Keratinocyte (primary cell): ENCODE measurements at regions not wholly inside any gene's neighbourhood (a gene's known extent, or its start where the extent isn't known, plus 50 kb on each side); places are given as distances from the start of the nearest gene placed in this dataset.

Experiments used
- DNase-seq: peaks from one replicate; pipeline ENCODE4 v3.0.0-alpha.2; 2011; ENCODE audit warnings: low read depth, missing footprints, low spot score
- FAIRE-seq: peaks from 2 replicates; lab custom pipeline; 2011; peaks lifted over from hg19 to GRCh38; lab: Jason Lieb, UNC
- H2AFZ ChIP-seq: 2 replicates; pipeline ENCODE4 v1.6.0; 2012; ENCODE audit warnings: low read length, control low read depth, inconsistent platforms; ENCODE audit not compliant: control insufficient read depth
- H3K27ac ChIP-seq: 2 replicates; pipeline ENCODE4 v1.5.1; 2011; ENCODE audit warnings: low read length; ENCODE audit not compliant: control insufficient read depth, insufficient read depth
- H3K27me3 ChIP-seq: 3 replicates; pipeline ENCODE4 v1.6.0; 2011; ENCODE audit warnings: low read length; ENCODE audit not compliant: control insufficient read depth, insufficient read depth; ENCODE audit errors: extremely low read depth
- H3K36me3 ChIP-seq, 2 experiments: 2 replicates in 1 of 2; 3 replicates in 1 of 2; pipeline ENCODE4 v1.5.1; 2011; ENCODE audit warnings: low read length in 2 of 2, mild to moderate bottlenecking in 1 of 2; ENCODE audit not compliant: control insufficient read depth in 2 of 2, insufficient read depth in 2 of 2; ENCODE audit errors: extremely low read depth in 1 of 2
- H3K4me1 ChIP-seq: 3 replicates; pipeline ENCODE4 v1.5.1; 2011; ENCODE audit warnings: low read length; ENCODE audit not compliant: control insufficient read depth, insufficient read depth; ENCODE audit errors: extremely low read depth
- H3K4me2 ChIP-seq: 3 replicates; pipeline ENCODE4 v1.6.0; 2011; ENCODE audit warnings: low read depth, low read length; ENCODE audit not compliant: control insufficient read depth, insufficient read depth; ENCODE audit errors: extremely low read depth
- H3K4me3 ChIP-seq, 3 experiments: fragments of 200-600 bp in 1 of 3; sonication (generic) in 1 of 3; 2 replicates in 2 of 3; 3 replicates in 1 of 3; pipeline ENCODE4 v1.5.1; 2011 to 2016; ENCODE audit warnings: low read length in 3 of 3, mild to moderate bottlenecking in 3 of 3, control low read depth in 2 of 3, inconsistent platforms in 1 of 3, low read depth in 1 of 3, mixed read lengths in 1 of 3, mixed run types in 1 of 3, moderate library complexity in 1 of 3; ENCODE audit not compliant: control insufficient read depth in 2 of 3, insufficient read depth in 2 of 3; ENCODE audit errors: extremely low read depth in 1 of 3
- H3K79me2 ChIP-seq: 2 replicates; pipeline ENCODE4 v1.6.0; 2012; ENCODE audit warnings: low read length; ENCODE audit not compliant: control insufficient read depth, insufficient read depth
- H3K9ac ChIP-seq: 3 replicates; pipeline ENCODE4 v1.6.0; 2011; ENCODE audit warnings: low read length; ENCODE audit not compliant: control insufficient read depth, insufficient read depth; ENCODE audit errors: extremely low read depth
- H3K9me1 ChIP-seq: 3 replicates; pipeline ENCODE4 v1.6.0; 2011; ENCODE audit warnings: low read length; ENCODE audit not compliant: control insufficient read depth, insufficient read depth; ENCODE audit errors: extremely low read depth
- H3K9me3 ChIP-seq: 2 replicates; pipeline ENCODE4 v1.5.1; 2012; ENCODE audit warnings: low read depth, low read length; ENCODE audit not compliant: control insufficient read depth
- H4K20me1 ChIP-seq: 3 replicates; pipeline ENCODE4 v1.6.0; 2011; ENCODE audit warnings: low read length; ENCODE audit not compliant: control insufficient read depth, insufficient read depth; ENCODE audit errors: extremely low read depth
- EZH2 ChIP-seq: IDR thresholded peaks from one replicate; pipeline ENCODE4 v1.6.1; 2012; ENCODE audit warnings: inconsistent platforms, mild to moderate bottlenecking, low read length, moderate library complexity
- dilution Hi-C: fragments of 300-500 bp; cut with MboI; formaldehyde crosslinking; loops from one replicate; pipeline ENCODE4 v1.7.0; 2020; ENCODE audit warnings: low sequenced_read_pairs; ENCODE audit not compliant: extremely low pct_ligation_motif_present
- TF ChIP-seq, protein P1 (sequence below), 3 experiments: IDR thresholded peaks in 1 of 3; conservative IDR thresholded peaks in 1 of 3; optimal IDR thresholded peaks in 1 of 3; 2 replicates in 2 of 3; 3 replicates in 1 of 3; pipeline versions ENCODE3 to v1.5.1; 2011; ENCODE audit warnings: low read length in 3 of 3, mild to moderate bottlenecking in 3 of 3, moderate library complexity in 2 of 3, control low read depth in 1 of 3, inconsistent platforms in 1 of 3; ENCODE audit not compliant: insufficient read depth in 2 of 3; ENCODE audit errors: extremely low read depth in 1 of 3

DNA sequence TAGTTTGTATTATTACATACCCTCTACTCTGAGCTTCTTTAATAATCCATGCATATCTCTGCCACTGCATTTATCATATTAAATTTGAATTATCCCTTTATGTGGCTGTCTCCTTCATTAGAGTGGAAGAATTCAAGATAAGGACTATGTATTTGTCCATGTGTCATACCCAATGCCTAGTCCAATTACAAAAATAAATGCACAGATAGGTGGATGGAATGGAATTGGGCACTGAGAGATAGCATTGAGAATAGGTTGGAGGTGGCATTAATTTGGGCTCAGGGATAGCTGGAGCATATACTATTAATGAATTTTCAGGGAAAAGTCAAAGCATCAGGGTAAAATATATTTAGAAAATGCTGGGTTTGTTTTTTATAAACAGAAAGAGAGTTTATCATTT lies 893.2 kb downstream of the EPHA4 start:
- H3K36me3 ChIP-seq: no peaks in the 10 kb centered on the region
- H3K9me1 ChIP-seq: no peaks in the 10 kb centered on the region

DNA sequence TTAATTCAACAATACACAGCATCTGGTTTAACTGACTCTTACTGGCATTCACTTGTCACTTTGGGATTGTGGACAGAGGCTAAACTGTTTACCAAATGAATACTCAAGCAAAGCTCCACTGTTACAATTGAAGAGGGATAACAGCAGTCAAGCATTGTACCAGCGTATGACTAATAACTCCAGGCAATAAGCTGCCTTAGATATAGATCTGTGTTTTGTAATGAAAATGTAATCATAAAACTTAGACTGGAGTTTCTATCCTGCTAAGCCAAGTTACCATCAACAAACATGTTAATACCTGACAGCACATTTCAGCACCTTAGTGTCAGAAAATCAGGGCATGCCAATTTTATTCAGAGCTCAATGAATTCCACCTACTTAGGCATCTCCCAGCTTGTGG lies 889.5 kb downstream of the EPHA4 start:
- H3K9me3 ChIP-seq: no peaks in the 10 kb centered on the region
- FAIRE-seq: peak; percentile 87
- H3K4me1 ChIP-seq: peaks cover 3% of the 10 kb centered on the region
- H2AFZ ChIP-seq: no peak overlapping the region
- DNase-seq: no peak
- no peaks in the 10 kb centered on the region for H3K36me3 ChIP-seq
- no peak overlapping the region for H3K27ac ChIP-seq
- H3K27me3 ChIP-seq: no peaks in the 10 kb centered on the region
- H3K79me2 ChIP-seq: no peaks in the 10 kb centered on the region
- dilution Hi-C loops: no loop called here
- H3K4me2 ChIP-seq: peak overlapping the region; percentile 6
- H4K20me1 ChIP-seq: no peaks in the 10 kb centered on the region
- no peak overlapping the region for H3K4me3 ChIP-seq
- H3K9ac ChIP-seq: no peak overlapping the region
- H3K9me1 ChIP-seq: no peaks in the 10 kb centered on the region
- TF ChIP-seq, protein P1, sequence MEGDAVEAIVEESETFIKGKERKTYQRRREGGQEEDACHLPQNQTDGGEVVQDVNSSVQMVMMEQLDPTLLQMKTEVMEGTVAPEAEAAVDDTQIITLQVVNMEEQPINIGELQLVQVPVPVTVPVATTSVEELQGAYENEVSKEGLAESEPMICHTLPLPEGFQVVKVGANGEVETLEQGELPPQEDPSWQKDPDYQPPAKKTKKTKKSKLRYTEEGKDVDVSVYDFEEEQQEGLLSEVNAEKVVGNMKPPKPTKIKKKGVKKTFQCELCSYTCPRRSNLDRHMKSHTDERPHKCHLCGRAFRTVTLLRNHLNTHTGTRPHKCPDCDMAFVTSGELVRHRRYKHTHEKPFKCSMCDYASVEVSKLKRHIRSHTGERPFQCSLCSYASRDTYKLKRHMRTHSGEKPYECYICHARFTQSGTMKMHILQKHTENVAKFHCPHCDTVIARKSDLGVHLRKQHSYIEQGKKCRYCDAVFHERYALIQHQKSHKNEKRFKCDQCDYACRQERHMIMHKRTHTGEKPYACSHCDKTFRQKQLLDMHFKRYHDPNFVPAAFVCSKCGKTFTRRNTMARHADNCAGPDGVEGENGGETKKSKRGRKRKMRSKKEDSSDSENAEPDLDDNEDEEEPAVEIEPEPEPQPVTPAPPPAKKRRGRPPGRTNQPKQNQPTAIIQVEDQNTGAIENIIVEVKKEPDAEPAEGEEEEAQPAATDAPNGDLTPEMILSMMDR (optimal IDR thresholded peaks at IDR 0.05 in 1 of 3, IDR thresholded peaks at IDR 0.05 in 1 of 3, conservative IDR thresholded peaks at IDR 0.05 in 1 of 3; ENCODE audit: extremely low read depth in 1 of 3, insufficient read depth in 2 of 3, low read length in 3 of 3): no peak
- TF ChIP-seq EZH2: no peak

More for the DNA sequence above, 893.2 kb downstream of the EPHA4 start:
- DNase-seq (no peak), FAIRE-seq (no peak)
- no peaks in the 10 kb centered on the region for H4K20me1 ChIP-seq
- no peak overlapping the region for H2AFZ ChIP-seq
- H3K27me3 ChIP-seq: no peaks in the 10 kb centered on the region
- H3K27ac ChIP-seq: no peak overlapping the region
- dilution Hi-C loops: no loop called here
- peaks cover 3% of the 10 kb centered on the region for H3K4me1 ChIP-seq
- no peak overlapping the region for H3K9ac ChIP-seq
- no peaks in the 10 kb centered on the region for H3K9me3 ChIP-seq
- H3K4me3 ChIP-seq: no peak overlapping the region
- H3K79me2 ChIP-seq: no peaks in the 10 kb centered on the region
- no peak overlapping the region for H3K4me2 ChIP-seq
- TF ChIP-seq, protein P1 (optimal IDR thresholded peaks at IDR 0.05 in 1 of 3, IDR thresholded peaks at IDR 0.05 in 1 of 3, conservative IDR thresholded peaks at IDR 0.05 in 1 of 3; ENCODE audit: extremely low read depth in 1 of 3, insufficient read depth in 2 of 3, low read length in 3 of 3): no peak
- TF ChIP-seq EZH2: no peak
